AG09319 (cell line): ENCODE measurements at regions not wholly inside any gene's neighbourhood (a gene's known extent, or its start where the extent isn't known, plus 50 kb on each side); places are given as distances from the start of the nearest gene placed in this dataset.

Experiments used
- DNase-seq: peaks from one replicate; pipeline ENCODE4 v3.0.0-alpha.2; 2010; ENCODE audit warnings: low read depth; ENCODE audit errors: extremely low read depth
- TF ChIP-seq, protein P1 (sequence below): IDR thresholded peaks from 2 replicates; pipeline ENCODE4 v1.5.1; 2011; ENCODE audit warnings: low read depth, mild to moderate bottlenecking, inconsistent platforms, low read length, moderate library complexity

DNA sequence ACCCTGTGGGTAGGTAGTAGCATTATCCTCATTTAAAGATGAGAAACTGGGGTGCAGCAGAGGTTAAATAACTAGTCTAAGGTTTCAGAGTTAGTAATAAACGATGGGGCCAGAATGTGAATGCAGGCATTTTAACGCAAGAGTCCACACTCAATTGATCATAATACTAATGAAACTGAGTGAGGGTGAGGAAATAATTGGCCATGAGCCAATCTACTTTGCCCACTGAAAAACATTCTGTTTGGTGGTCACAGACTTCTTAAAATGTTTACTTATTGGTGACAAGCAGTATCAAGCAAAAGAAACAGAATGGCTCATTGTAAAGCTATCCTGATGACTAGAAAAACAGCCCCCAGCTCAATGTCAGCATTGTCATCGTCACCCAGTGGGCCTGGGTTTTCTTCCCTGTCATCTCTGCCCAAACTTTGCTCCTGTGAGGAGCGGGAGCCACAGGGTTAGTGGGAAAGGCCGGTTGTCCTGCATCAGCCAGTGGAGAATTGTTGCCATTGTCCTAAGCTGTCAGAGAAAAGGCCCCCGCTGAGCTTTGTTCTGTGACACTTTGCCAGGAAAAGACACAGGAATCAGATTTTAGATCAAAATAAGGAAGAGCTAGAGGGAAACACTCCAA is 77.3 kb upstream of the MAN2A1 start:
- DNase-seq, result no peak
- TF ChIP-seq, protein P1, sequence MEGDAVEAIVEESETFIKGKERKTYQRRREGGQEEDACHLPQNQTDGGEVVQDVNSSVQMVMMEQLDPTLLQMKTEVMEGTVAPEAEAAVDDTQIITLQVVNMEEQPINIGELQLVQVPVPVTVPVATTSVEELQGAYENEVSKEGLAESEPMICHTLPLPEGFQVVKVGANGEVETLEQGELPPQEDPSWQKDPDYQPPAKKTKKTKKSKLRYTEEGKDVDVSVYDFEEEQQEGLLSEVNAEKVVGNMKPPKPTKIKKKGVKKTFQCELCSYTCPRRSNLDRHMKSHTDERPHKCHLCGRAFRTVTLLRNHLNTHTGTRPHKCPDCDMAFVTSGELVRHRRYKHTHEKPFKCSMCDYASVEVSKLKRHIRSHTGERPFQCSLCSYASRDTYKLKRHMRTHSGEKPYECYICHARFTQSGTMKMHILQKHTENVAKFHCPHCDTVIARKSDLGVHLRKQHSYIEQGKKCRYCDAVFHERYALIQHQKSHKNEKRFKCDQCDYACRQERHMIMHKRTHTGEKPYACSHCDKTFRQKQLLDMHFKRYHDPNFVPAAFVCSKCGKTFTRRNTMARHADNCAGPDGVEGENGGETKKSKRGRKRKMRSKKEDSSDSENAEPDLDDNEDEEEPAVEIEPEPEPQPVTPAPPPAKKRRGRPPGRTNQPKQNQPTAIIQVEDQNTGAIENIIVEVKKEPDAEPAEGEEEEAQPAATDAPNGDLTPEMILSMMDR, result no peak

DNA sequence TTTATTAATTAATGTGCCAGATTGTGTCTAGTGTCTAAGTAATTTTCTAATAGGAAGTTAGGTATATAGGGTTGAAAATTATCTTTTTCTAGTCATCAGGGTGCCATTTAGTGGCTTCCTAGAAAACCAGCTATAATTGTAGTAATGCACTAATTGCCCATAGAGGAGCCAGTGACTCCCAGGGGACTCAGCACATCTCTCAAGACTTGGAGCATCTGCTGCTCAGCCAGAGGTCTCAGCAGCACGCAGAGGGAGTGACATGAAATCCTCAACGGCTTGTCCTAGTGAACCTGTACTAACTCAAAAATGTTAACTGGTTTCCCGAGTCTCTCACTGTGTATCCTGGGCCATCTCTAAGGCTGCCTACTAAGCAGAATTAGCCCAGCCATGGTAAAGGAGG is 78.2 kb upstream of the MAN2A1 start:
- TF ChIP-seq, protein P1, result no peak
- DNase-seq, result no peak

DNA sequence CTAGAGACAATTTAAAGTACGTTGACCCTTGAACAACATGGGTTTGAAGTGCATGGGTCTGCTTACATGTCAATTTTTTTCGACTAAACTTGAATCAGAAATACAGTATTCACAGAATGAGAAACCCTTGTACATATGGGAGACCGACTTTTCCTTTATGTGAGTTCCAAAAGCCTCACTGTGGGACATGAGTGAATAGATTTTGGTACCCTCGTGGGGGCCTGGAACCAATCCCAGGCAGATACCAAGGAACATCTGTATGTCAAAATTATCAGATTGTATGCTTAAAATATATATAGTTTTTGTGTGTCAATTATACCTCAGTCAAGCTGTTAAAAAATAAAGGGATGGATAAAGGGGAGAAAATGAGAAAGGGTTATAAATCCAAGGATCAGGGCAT is 78.7 kb upstream of the MAN2A1 start:
- TF ChIP-seq, protein P1, result no peak
- DNase-seq, result no peak

DNA sequence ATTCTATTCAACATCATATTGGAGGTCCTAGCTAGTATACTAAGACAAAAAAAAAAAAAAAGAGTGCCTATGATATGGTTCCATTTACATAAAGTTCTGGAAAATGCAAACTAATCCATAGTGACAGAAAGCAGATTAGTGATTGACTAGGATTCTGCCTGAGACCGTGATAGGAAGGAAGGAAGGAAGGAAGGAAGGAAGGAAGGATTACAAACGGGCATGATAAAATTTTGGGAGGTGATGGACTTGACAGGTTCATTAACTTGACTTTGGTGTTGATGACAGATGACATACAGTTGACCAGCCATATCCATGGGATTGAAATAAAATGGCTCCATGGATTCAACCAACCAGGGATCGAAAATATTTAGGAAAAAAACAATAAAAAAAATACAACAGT is 79.1 kb upstream of the MAN2A1 start:
- TF ChIP-seq, protein P1, result no peak
- no peak for DNase-seq

DNA sequence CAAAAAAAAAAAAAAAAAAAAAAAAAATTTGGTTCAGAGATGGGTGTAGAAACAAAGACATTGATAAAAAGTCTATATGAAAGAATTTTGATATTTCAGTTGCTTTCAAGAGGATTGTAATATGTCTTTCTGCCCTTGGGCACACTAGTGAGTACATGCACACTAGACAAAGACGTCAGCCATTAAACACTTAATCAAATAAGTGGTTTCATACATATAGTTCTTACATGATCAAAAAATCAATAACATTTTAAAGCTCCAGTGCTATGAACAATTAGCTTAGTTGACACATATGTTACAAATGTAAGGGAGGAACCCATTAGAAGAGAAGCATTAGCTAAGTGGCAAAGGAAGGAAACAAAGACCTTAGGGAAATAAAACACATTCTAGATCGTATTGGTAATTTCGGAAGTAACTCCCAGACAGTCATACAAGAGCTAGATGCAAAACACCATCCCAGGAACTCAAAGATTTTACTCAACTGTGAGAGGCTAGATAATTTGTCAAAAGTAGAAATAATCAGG is 84.5 kb upstream of the MAN2A1 start:
- TF ChIP-seq, protein P1, result no peak
- no peak for DNase-seq

DNA sequence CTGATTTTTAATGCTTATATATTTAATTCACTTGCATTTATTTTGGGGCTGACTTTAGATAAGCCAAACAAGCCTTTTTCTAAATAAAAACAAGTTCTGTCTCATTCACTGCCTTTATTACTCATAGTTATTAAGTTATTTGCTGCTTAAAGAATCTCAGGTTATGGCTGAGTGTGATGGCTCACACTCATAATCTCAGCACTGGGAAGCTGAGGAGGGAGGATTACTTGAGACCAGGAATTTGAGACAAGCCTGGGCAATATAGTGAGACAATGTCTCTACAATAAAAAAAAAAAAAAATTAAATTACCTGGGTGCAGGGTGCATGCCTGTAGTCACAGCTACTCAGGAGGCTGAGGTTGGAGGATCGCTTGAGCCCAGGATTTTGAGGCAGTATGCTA is 85.0 kb upstream of the MAN2A1 start:
- no peak for DNase-seq
- TF ChIP-seq, protein P1, result no peak

DNA sequence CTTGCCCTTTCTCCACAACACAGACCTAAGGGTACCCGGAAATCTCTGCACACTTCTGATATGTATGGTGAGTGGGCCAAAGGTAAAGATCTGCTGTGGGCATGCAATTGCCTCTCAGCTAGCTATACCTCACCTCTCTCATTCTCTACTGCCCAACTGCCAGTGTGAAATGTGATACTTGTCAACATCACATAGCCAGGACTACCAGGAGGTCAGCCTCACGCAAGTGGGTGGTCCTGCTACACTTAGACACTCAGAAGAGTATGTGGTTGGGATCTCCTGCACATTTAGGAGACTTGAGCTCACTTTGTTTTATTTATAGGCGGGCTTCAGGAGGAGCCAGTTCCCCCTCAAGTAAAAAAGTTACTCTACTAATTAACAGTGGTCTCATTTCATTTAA is 88.0 kb upstream of the MAN2A1 start:
- TF ChIP-seq, protein P1, result no peak

More for the DNA sequence above, 88.0 kb upstream of the MAN2A1 start:
- no peak for DNase-seq
